Stomach (tissue), 8 donors: ENCODE measurements at regions not wholly inside any gene's neighbourhood (a gene's known extent, or its start where the extent isn't known, plus 50 kb on each side); places are given as distances from the start of the nearest gene placed in this dataset.
"Not testable (repeated sequence)": the region's sequence is repeated elsewhere in the genome, so short reads cannot be mapped to it uniquely, and the experiment has no call there.

Experiments used
- DNase-seq, 2 donors: peaks; one replicate each; pipeline versions ENCODE4 v3.0.0 to v3.0.0-alpha.2; 2013 to 2019
- H3K27ac ChIP-seq, 5 donors: fragments of 200-600 bp in 4 of 5; sonication (generic) in 4 of 5; one replicate each; pipeline ENCODE4 v1.5.1; 2013 to 2019; ENCODE audit warnings: mild to moderate bottlenecking in 1 of 5, moderate library complexity in 1 of 5
- H3K27me3 ChIP-seq, 3 donors: fragments of 200-600 bp; sonication (generic); one replicate each; pipeline ENCODE4 v1.5.1; 2017 to 2019; ENCODE audit warnings: mixed run types in 1 of 3
- H3K36me3 ChIP-seq, 4 donors: fragments of 200-600 bp; sonication (generic); 1 replicate in 3 of 4; 2 replicates in 1 of 4; pipeline ENCODE4 v1.5.1; 2016 to 2019
- H3K4me1 ChIP-seq, 4 donors: fragments of 200-600 bp; sonication (generic); one replicate each; pipeline ENCODE4 v1.5.1; 2016 to 2019
- H3K4me3 ChIP-seq, 4 donors: fragments of 200-600 bp; sonication (generic) in 3 of 4; one replicate each; pipeline ENCODE4 v1.5.1; 2016 to 2019; ENCODE audit warnings: mild to moderate bottlenecking in 1 of 4
- H3K9me3 ChIP-seq, 4 donors: fragments of 200-600 bp; sonication (generic); one replicate each; pipeline ENCODE4 v1.5.1; 2016 to 2019
- EP300 ChIP-seq: sonication (generic); formaldehyde crosslinking; IDR thresholded peaks from one replicate; pipeline ENCODE4 v1.6.1; 2017; ENCODE audit warnings: antibody characterized with exemption
- POLR2A ChIP-seq, 4 donors: fragments of 450-650 bp; IDR thresholded peaks; one replicate each; pipeline ENCODE4 v1.6.1; 2016; ENCODE audit warnings: antibody characterized with exemption in 4 of 4, control low read depth in 2 of 4, mild to moderate bottlenecking in 1 of 4, moderate library complexity in 1 of 4
- POLR2AphosphoS5 ChIP-seq, 3 donors: sonication (generic); formaldehyde crosslinking; IDR thresholded peaks; one replicate each; pipeline ENCODE4 v1.6.1; 2016; ENCODE audit warnings: antibody characterized with exemption in 3 of 3
- WGBS, 5 donors: extraction: QIAGEN DNeasy Blood & Tissue Kit in 3 of 5; methylation state at CpG; one replicate each; pipeline versions ENCODE4 v1.1.5 to v1.1.7; 2013 to 2018; 5-methylcytosine and 5-hydroxymethylcytosine counted together
- intact Hi-C: fragments of 100-400 bp; cut with DNase I; formaldehyde crosslinking; loops from one replicate; pipeline ENCODE4 v1.15.1; 2023; ENCODE audit warnings: low total_unique reads
- TF ChIP-seq, protein P1 (sequence below), 7 experiments: fragments of 450-650 bp in 4 of 7; fragments of 200-600 bp in 3 of 7; sonication (generic) in 3 of 7; IDR thresholded peaks; one replicate each; pipeline ENCODE4 v1.5.1; 2016 to 2019; ENCODE audit warnings: antibody characterized with exemption in 7 of 7, control low read depth in 2 of 7, mild to moderate bottlenecking in 1 of 7
- donor health status: healthy with polysubstance abuse.
- donor health status: Bipolar disorder and iron deficiency.
- donor health status: healthy.

- intact Hi-C loops = no loop called here
- Histone ChIP-seq H3K4me1 (no peaks in the 10 kb centered on the region), H3K27ac (no peak overlapping the region), H3K9me3 (peaks cover 0 to 12% (median 4%) of the 10 kb centered on the region in 4 donors), H3K4me3 (no peak overlapping the region), H3K27me3 (no peaks in the 10 kb centered on the region), H3K36me3 (no peaks in the 10 kb centered on the region)
- TF ChIP-seq, protein P1, sequence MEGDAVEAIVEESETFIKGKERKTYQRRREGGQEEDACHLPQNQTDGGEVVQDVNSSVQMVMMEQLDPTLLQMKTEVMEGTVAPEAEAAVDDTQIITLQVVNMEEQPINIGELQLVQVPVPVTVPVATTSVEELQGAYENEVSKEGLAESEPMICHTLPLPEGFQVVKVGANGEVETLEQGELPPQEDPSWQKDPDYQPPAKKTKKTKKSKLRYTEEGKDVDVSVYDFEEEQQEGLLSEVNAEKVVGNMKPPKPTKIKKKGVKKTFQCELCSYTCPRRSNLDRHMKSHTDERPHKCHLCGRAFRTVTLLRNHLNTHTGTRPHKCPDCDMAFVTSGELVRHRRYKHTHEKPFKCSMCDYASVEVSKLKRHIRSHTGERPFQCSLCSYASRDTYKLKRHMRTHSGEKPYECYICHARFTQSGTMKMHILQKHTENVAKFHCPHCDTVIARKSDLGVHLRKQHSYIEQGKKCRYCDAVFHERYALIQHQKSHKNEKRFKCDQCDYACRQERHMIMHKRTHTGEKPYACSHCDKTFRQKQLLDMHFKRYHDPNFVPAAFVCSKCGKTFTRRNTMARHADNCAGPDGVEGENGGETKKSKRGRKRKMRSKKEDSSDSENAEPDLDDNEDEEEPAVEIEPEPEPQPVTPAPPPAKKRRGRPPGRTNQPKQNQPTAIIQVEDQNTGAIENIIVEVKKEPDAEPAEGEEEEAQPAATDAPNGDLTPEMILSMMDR (IDR thresholded peaks at IDR 0.05) = no peak
- TF ChIP-seq POLR2A (IDR thresholded peaks at IDR 0.05) (no peak), EP300 (no peak), POLR2AphosphoS5 (IDR thresholded peaks at IDR 0.05) (no peak)
- no peak for DNase-seq
Observed at GRCh38 chr18:56423626-56424025, 214.8 kb downstream of the TXNL1 start.

GRCh38 chr18:56421647-56422046 lies 216.7 kb downstream of the TXNL1 start:
- H3K9me3 ChIP-seq = no peaks in the 10 kb centered on the region
- 74 to 89% (median 84%) methylated on average over 2 of the region's 2 CpGs for WGBS, 5 donors
- no peak for DNase-seq
- no peaks in the 10 kb centered on the region for H3K36me3 ChIP-seq
- no peak overlapping the region for H3K4me3 ChIP-seq
- no peaks in the 10 kb centered on the region for H3K27me3 ChIP-seq
- no peak overlapping the region for H3K27ac ChIP-seq
- no peak for TF ChIP-seq POLR2AphosphoS5 (IDR thresholded peaks at IDR 0.05)
- TF ChIP-seq, protein P1 (IDR thresholded peaks at IDR 0.05) = no peak
- TF ChIP-seq EP300 = no peak
- TF ChIP-seq POLR2A (IDR thresholded peaks at IDR 0.05) = no peak
- intact Hi-C loops = no loop called here
- H3K4me1 ChIP-seq = no peaks in the 10 kb centered on the region

DNA sequence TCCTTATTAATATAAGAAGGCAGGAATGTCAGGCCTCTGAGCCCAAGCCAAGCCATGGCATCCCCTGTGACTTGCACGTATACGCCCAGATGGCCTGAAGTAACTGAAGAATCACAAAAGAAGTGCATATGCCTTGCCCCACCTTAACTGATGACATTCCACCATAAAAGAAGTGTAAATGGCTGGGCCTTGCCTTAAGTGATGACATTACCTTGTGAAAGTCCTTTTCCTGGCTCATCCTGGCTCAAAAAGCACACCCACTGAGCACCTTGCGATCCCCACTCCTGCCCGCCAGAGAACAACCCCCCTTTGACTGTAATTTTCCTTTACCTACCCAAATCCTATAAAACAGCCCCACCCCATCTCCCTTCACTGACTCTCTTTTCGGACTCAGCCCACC lies 217.5 kb downstream of the TXNL1 start:
- H3K27me3 ChIP-seq, DNase-seq, intact Hi-C loops, H3K27ac ChIP-seq, H3K36me3 ChIP-seq, H3K9me3 ChIP-seq, H3K4me1 ChIP-seq, H3K4me3 ChIP-seq: not testable (repeated sequence)
- 92 to 98% (median 96%) methylated on average over 5 of the region's 5 CpGs for WGBS, 5 donors

- Histone ChIP-seq H3K9me3 (peaks cover 0 to 7% (median 0%) of the 10 kb centered on the region in 4 donors), H3K27ac (no peak overlapping the region), H3K36me3 (no peaks in the 10 kb centered on the region), H3K4me1 (no peaks in the 10 kb centered on the region), H3K27me3 (no peaks in the 10 kb centered on the region), H3K4me3 (no peak overlapping the region)
- TF ChIP-seq POLR2A (IDR thresholded peaks at IDR 0.05) = no peak
- TF ChIP-seq, protein P1 (IDR thresholded peaks at IDR 0.05) = no peak
- no peak for TF ChIP-seq POLR2AphosphoS5 (IDR thresholded peaks at IDR 0.05)
- no peak for TF ChIP-seq EP300
- DNase-seq = no peak
- 81 to 92% (median 88%) methylated on average over 2 of the region's 2 CpGs for WGBS, 5 donors
- intact Hi-C loops = no loop called here
Observed at GRCh38 chr18:56414357-56414756, 224.0 kb downstream of the TXNL1 start.

DNA sequence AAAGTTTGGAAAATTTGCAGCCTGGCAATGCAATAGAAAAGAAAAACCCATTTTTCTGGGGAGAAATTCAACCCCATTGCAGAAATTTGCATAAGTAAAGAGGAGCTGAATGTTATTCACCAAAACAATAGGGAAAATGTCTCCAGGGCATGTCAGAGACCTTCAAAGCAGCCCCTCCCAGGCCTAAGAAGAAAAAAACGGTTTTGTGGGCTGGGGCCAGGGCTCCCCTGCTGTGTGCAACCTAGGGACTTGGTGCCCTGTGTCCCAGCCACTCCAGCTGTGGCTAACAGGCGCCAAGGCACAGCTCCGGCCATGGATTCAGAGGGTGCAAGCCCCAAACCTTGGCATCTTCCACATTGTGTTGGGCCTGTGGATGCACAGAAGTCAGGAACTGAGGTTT lies 224.5 kb downstream of the TXNL1 start:
- DNase-seq = no peak
- Histone ChIP-seq H3K9me3 (peaks cover 0 to 7% (median 0%) of the 10 kb centered on the region in 4 donors), H3K27me3 (no peaks in the 10 kb centered on the region), H3K36me3 (no peaks in the 10 kb centered on the region), H3K27ac (no peak overlapping the region), H3K4me1 (no peaks in the 10 kb centered on the region), H3K4me3 (no peak overlapping the region)
- TF ChIP-seq POLR2A (IDR thresholded peaks at IDR 0.05) (no peak), POLR2AphosphoS5 (IDR thresholded peaks at IDR 0.05) (no peak), EP300 (no peak)
- TF ChIP-seq, protein P1 (IDR thresholded peaks at IDR 0.05) = no peak
- WGBS, 5 donors = 56 to 71% (median 69%) methylated on average over 3 of the region's 3 CpGs
- intact Hi-C loops = no loop called here
